Gastroesophageal sphincter (tissue), 4 donors: ENCODE measurements at regions not wholly inside any gene's neighbourhood (a gene's known extent, or its start where the extent isn't known, plus 50 kb on each side); places are given as distances from the start of the nearest gene placed in this dataset.

Experiments used
- ATAC-seq: fragments of 150-250 bp; one replicate; pipeline ENCODE4 v1.9.1; 2016; ENCODE audit warnings: mild to moderate bottlenecking, moderate library complexity
- H3K27ac ChIP-seq, 4 donors: fragments of 200-600 bp; sonication (generic) in 3 of 4; 1 replicate in 3 of 4; 2 replicates in 1 of 4; pipeline ENCODE4 v1.5.1; 2016 to 2019
- H3K27me3 ChIP-seq: fragments of 200-600 bp; sonication (generic); one replicate; pipeline ENCODE4 v1.5.1; 2019
- H3K36me3 ChIP-seq, 2 donors: fragments of 200-600 bp; sonication (generic); one replicate each; pipeline ENCODE4 v1.5.1; 2019; ENCODE audit warnings: control low read depth in 1 of 2
- H3K4me1 ChIP-seq, 3 donors: fragments of 200-600 bp; sonication (generic); 1 replicate in 2 of 3; 2 replicates in 1 of 3; pipeline ENCODE4 v1.5.1; 2016 to 2019; ENCODE audit warnings: control low read depth in 2 of 3
- H3K4me3 ChIP-seq, 2 donors: fragments of 200-600 bp; sonication (generic); one replicate each; pipeline ENCODE4 v1.5.1; 2019; ENCODE audit warnings: mild to moderate bottlenecking in 1 of 2, moderate library complexity in 1 of 2
- H3K9me3 ChIP-seq, 3 donors: fragments of 200-600 bp; sonication (generic); one replicate each; pipeline ENCODE4 v1.5.1; 2017 to 2019; ENCODE audit warnings: control low read depth in 2 of 3
- EP300 ChIP-seq: sonication (generic); formaldehyde crosslinking; IDR thresholded peaks from one replicate; pipeline ENCODE4 v1.6.1; 2017; ENCODE audit warnings: antibody characterized with exemption, mild to moderate bottlenecking
- POLR2A ChIP-seq, 2 donors: fragments of 450-650 bp; IDR thresholded peaks; one replicate each; pipeline ENCODE4 v1.6.1; 2017; ENCODE audit warnings: antibody characterized with exemption in 2 of 2, mild to moderate bottlenecking in 2 of 2, moderate library complexity in 1 of 2
- POLR2AphosphoS5 ChIP-seq: sonication (generic); formaldehyde crosslinking; IDR thresholded peaks from one replicate; pipeline ENCODE4 v1.6.1; 2017; ENCODE audit warnings: antibody characterized with exemption
- WGBS, 2 donors: methylation state at CpG; one replicate each; pipeline ENCODE4 v1.1.5; 2018; ENCODE audit warnings: low coverage in 1 of 2; 5-methylcytosine and 5-hydroxymethylcytosine counted together
- TF ChIP-seq, protein P1 (sequence below), 4 experiments: fragments of 200-600 bp in 2 of 4; fragments of 450-650 bp in 2 of 4; sonication (generic) in 1 of 4; IDR thresholded peaks; one replicate each; pipeline ENCODE4 v1.5.1; 2017 to 2019; ENCODE audit warnings: antibody characterized with exemption in 4 of 4, mild to moderate bottlenecking in 2 of 4, moderate library complexity in 2 of 4

- H3K27ac ChIP-seq: no peak overlapping the region
- H3K36me3 ChIP-seq: no peaks in the 10 kb centered on the region
- TF ChIP-seq POLR2AphosphoS5 (no peak), POLR2A (IDR thresholded peaks at IDR 0.05) (no peak), EP300 (no peak)
- TF ChIP-seq, protein P1, sequence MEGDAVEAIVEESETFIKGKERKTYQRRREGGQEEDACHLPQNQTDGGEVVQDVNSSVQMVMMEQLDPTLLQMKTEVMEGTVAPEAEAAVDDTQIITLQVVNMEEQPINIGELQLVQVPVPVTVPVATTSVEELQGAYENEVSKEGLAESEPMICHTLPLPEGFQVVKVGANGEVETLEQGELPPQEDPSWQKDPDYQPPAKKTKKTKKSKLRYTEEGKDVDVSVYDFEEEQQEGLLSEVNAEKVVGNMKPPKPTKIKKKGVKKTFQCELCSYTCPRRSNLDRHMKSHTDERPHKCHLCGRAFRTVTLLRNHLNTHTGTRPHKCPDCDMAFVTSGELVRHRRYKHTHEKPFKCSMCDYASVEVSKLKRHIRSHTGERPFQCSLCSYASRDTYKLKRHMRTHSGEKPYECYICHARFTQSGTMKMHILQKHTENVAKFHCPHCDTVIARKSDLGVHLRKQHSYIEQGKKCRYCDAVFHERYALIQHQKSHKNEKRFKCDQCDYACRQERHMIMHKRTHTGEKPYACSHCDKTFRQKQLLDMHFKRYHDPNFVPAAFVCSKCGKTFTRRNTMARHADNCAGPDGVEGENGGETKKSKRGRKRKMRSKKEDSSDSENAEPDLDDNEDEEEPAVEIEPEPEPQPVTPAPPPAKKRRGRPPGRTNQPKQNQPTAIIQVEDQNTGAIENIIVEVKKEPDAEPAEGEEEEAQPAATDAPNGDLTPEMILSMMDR (IDR thresholded peaks at IDR 0.05): no peak
- no peaks in the 10 kb centered on the region for H3K9me3 ChIP-seq
- no peak for ATAC-seq
- WGBS, 2 donors: 31 to 39% methylated on average over 5 of the region's 5 CpGs
- no peaks in the 10 kb centered on the region for H3K27me3 ChIP-seq
- H3K4me1 ChIP-seq: no peaks in the 10 kb centered on the region
- H3K4me3 ChIP-seq: no peak overlapping the region
These were observed 172.2 kb downstream of the PSAT1 start for GRCh38 chr9:78468974-78469576.

DNA sequence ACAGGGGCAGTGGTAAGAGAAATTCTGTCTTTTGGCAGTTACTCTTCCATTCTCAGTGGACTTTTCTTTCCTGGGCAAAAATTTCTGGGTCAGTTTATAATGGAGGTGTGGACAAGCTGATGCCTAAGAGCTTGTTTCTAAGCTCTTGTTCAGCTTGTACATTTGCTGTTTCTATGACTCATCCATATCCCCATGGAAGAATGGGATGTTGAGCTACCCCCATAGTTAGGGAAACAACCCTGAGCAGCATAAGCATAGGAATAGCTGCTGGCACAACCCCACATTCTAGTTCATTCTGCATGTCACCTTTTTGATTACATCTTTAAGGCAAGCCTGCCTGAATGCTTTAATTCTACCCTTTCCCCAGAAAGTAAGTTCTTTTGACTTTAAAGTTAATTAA is 173.3 kb downstream of the PSAT1 start:
- Histone ChIP-seq H3K9me3 (no peaks in the 10 kb centered on the region), H3K27ac (no peak overlapping the region), H3K4me1 (no peaks in the 10 kb centered on the region), H3K36me3 (no peaks in the 10 kb centered on the region), H3K27me3 (no peaks in the 10 kb centered on the region), H3K4me3 (no peak overlapping the region)
- no peak for TF ChIP-seq POLR2AphosphoS5
- no peak for TF ChIP-seq POLR2A (IDR thresholded peaks at IDR 0.05)
- TF ChIP-seq EP300: no peak
- TF ChIP-seq, protein P1 (IDR thresholded peaks at IDR 0.05): no peak
- no peak for ATAC-seq

DNA sequence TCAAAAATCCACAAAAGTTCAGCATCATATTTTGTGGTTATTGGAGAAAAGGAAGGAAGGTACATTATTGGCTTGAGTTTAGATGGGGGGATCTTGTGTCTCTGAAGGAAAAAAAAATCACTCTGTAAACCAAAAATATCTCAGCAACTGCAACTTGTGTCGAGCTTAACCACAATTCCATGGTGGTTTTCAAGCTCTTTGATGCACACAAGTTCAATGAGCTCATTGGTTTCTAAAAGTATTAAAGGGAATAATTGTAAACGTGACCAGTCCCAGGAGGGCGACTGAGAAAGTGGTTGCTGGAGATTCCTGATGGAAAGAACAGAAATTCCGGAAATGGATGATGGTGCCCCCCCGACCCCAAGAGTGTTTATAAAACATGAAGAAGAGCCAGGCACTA is 173.8 kb downstream of the PSAT1 start:
- Histone ChIP-seq H3K27ac (no peak overlapping the region), H3K4me1 (no peaks in the 10 kb centered on the region), H3K27me3 (no peaks in the 10 kb centered on the region), H3K9me3 (no peaks in the 10 kb centered on the region), H3K4me3 (no peak overlapping the region), H3K36me3 (no peaks in the 10 kb centered on the region)
- TF ChIP-seq POLR2A (IDR thresholded peaks at IDR 0.05): no peak
- no peak for TF ChIP-seq EP300
- no peak for TF ChIP-seq POLR2AphosphoS5
- TF ChIP-seq, protein P1 (IDR thresholded peaks at IDR 0.05): no peak
- ATAC-seq: no peak
- 81% methylated on average over 4 to 5 of the region's 5 CpGs for WGBS, 2 donors

- Histone ChIP-seq H3K4me3 (no peak overlapping the region), H3K9me3 (no peaks in the 10 kb centered on the region), H3K36me3 (no peaks in the 10 kb centered on the region), H3K27me3 (no peaks in the 10 kb centered on the region), H3K4me1 (no peaks in the 10 kb centered on the region), H3K27ac (no peak overlapping the region)
- WGBS, 2 donors: 78 to 83% methylated on average over 2 to 3 of the region's 3 CpGs
- TF ChIP-seq, protein P1 (IDR thresholded peaks at IDR 0.05): no peak
- TF ChIP-seq POLR2A (IDR thresholded peaks at IDR 0.05) (no peak), POLR2AphosphoS5 (no peak), EP300 (no peak)
- no peak for ATAC-seq
These were observed 175.2 kb downstream of the PSAT1 start for GRCh38 chr9:78472111-78472510.

GRCh38 chr9:78479441-78479840 is 182.5 kb downstream of the PSAT1 start:
- ATAC-seq: no peak
- TF ChIP-seq EP300: no peak
- no peak for TF ChIP-seq POLR2AphosphoS5
- no peak for TF ChIP-seq POLR2A (IDR thresholded peaks at IDR 0.05)
- TF ChIP-seq, protein P1 (IDR thresholded peaks at IDR 0.05): no peak
- no peak overlapping the region for H3K27ac ChIP-seq
- no peak overlapping the region for H3K4me3 ChIP-seq
- H3K27me3 ChIP-seq: no peaks in the 10 kb centered on the region
- H3K4me1 ChIP-seq: no peaks in the 10 kb centered on the region
- no peaks in the 10 kb centered on the region for H3K36me3 ChIP-seq
- peaks cover 0 to 17% (median 0%) of the 10 kb centered on the region in 3 donors for H3K9me3 ChIP-seq
